ENCODE measurements at regions not wholly inside any gene's neighbourhood (a gene's known extent, or its start where the extent isn't known, plus 50 kb on each side); places are given as distances from the start of the nearest gene placed in this dataset.

- DNase-seq: no peak
These were observed 82.9 kb upstream of the PPARA start for GRCh38 chr22:46067159-46068111.

GRCh38 chr22:46068181-46068592 is 82.1 kb upstream of the PPARA start:
- DNase-seq: no peak

- DNase-seq: peak; percentile 45
These were observed 81.5 kb upstream of the PPARA start for GRCh38 chr22:46068593-46069491.

GRCh38 chr22:46069521-46070214 is 80.7 kb upstream of the PPARA start:
- peak; percentile 81 for DNase-seq

- DNase-seq: peak; percentile 77
These were observed 80.0 kb upstream of the PPARA start for GRCh38 chr22:46070215-46070802.

GRCh38 chr22:46070803-46071450 is 79.4 kb upstream of the PPARA start:
- DNase-seq: peak; percentile 69

GRCh38 chr22:46071451-46072109 is 78.7 kb upstream of the PPARA start:
- peak; percentile 56 for DNase-seq

GRCh38 chr22:46072110-46072881 is 78.0 kb upstream of the PPARA start:
- peak; percentile 94 for DNase-seq

- no peak for DNase-seq
These were observed 77.2 kb upstream of the PPARA start for GRCh38 chr22:46072981-46073682.

- no peak for DNase-seq
These were observed 76.4 kb upstream of the PPARA start for GRCh38 chr22:46073683-46074504.

GRCh38 chr22:46074771-46075551 is 75.4 kb upstream of the PPARA start:
- no peak for DNase-seq

- DNase-seq: no peak
These were observed 74.4 kb upstream of the PPARA start for GRCh38 chr22:46075764-46076531.

GRCh38 chr22:46076651-46077339 is 73.5 kb upstream of the PPARA start:
- no peak for DNase-seq

- no peak for DNase-seq
These were observed 72.6 kb upstream of the PPARA start for GRCh38 chr22:46077669-46078099.

- DNase-seq: no peak
These were observed 71.9 kb upstream of the PPARA start for GRCh38 chr22:46078241-46079092.

Measured in suppressor macrophage treated with lipopolysaccharide for 4 hours (primary cell).